ENCODE measurements at regions not wholly inside any gene's neighbourhood (a gene's known extent, or its start where the extent isn't known, plus 50 kb on each side); places are given as distances from the start of the nearest gene placed in this dataset.

DNA sequence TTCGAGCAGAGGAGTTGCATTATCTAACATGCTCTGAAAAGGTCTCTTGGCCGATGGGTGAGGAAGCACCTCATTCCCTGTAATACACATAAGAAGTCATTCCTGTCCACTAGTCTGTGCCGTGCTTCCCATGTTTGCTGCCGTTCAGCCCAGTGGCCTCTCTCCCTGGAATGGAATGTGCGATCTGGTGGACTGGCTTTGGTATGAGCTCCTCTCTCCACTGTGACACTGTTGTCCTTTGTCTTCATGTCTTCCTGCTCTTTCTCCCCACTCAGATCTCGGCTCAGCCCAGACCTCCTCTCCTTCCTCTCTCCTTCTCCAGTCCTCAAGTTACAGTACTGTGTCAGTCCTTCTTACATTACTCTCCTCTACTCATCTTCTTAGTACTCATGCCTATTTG is 192.8 kb upstream of the KLF6 start:
- TF ChIP-seq EZH2phosphoT487 (IDR thresholded peaks at IDR 0.05; ENCODE audit: insufficient read depth, low read depth) (no peak), EZH2 (IDR thresholded peaks at IDR 0.05; ENCODE audit: insufficient read depth, poor library complexity, severe bottlenecking) (no peak)
- Histone ChIP-seq H3K4me3 (no peak overlapping the region), H3F3A (ENCODE audit: insufficient read depth) (peaks cover 21% of the 10 kb centered on the region), H3K4me1 (ENCODE audit: insufficient read depth) (peaks cover 19% of the 10 kb centered on the region), H3K36me3 (ENCODE audit: low read depth) (no peaks in the 10 kb centered on the region), H3K9me2 (ENCODE audit: insufficient read depth) (no peaks in the 10 kb centered on the region), H3K27ac (no peak overlapping the region), H3K79me2 (ENCODE audit: insufficient read depth) (no peaks in the 10 kb centered on the region), H2AFZ (no peak overlapping the region), H4K20me1 (ENCODE audit: insufficient read depth) (no peaks in the 10 kb centered on the region), H3K4me2 (ENCODE audit: unreplicated experiment) (no peak overlapping the region), H3K9me3 (ENCODE audit: low read depth) (no peaks in the 10 kb centered on the region), H3K9ac (no peak overlapping the region), H3K27me3 (replicated peaks; ENCODE audit: insufficient read depth) (no peaks in the 10 kb centered on the region)
- WGBS, 2 experiments (ENCODE audit: low coverage in 1 of 2, low lambda C conversion rate in 2 of 2, missing lambda C conversion rate in 2 of 2): 87 to 89% methylated on average over 6 of the region's 6 CpGs
- no peak for DNase-seq
- in situ Hi-C loops (cut with MboI): no loop called here

DNA sequence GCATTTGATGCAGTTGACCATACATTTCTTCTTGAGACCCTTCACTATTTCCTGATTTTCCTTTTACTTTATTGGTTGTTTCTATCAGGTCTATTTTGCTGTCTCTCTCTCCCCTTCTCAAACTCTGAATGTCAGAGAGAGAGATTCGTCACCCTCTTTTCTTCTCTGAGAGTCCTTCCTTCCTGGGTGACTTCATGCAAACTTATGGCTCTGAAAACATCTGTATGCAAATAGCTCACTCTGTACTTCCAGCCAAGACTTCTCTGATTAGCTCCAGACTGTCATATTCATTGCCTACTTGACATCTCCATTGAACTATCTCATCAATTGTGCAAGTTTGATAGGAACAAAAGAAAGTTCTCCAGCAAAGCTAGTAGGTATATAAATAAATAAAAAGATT is 191.7 kb upstream of the KLF6 start:
- Histone ChIP-seq H3K4me2 (ENCODE audit: unreplicated experiment) (no peak overlapping the region), H3K9me3 (ENCODE audit: low read depth) (no peaks in the 10 kb centered on the region), H3K79me2 (ENCODE audit: insufficient read depth) (no peaks in the 10 kb centered on the region), H3K4me3 (no peak overlapping the region), H3K4me1 (ENCODE audit: insufficient read depth) (peaks cover 28% of the 10 kb centered on the region), H3F3A (ENCODE audit: insufficient read depth) (peaks cover 25% of the 10 kb centered on the region), H3K27me3 (replicated peaks; ENCODE audit: insufficient read depth) (no peaks in the 10 kb centered on the region), H4K20me1 (ENCODE audit: insufficient read depth) (no peaks in the 10 kb centered on the region), H3K27ac (no peak overlapping the region), H3K9ac (no peak overlapping the region), H3K36me3 (ENCODE audit: low read depth) (no peaks in the 10 kb centered on the region), H2AFZ (no peak overlapping the region), H3K9me2 (ENCODE audit: insufficient read depth) (no peaks in the 10 kb centered on the region)
- no peak for TF ChIP-seq EZH2 (IDR thresholded peaks at IDR 0.05; ENCODE audit: insufficient read depth, poor library complexity, severe bottlenecking)
- no peak for TF ChIP-seq EZH2phosphoT487 (IDR thresholded peaks at IDR 0.05; ENCODE audit: insufficient read depth, low read depth)
- no peak for DNase-seq
- in situ Hi-C loops (cut with MboI): no loop called here
- WGBS, 2 experiments (ENCODE audit: low coverage in 1 of 2, low lambda C conversion rate in 2 of 2, missing lambda C conversion rate in 2 of 2): 94 to 100% methylated on average over 1 of the region's 1 CpG

DNA sequence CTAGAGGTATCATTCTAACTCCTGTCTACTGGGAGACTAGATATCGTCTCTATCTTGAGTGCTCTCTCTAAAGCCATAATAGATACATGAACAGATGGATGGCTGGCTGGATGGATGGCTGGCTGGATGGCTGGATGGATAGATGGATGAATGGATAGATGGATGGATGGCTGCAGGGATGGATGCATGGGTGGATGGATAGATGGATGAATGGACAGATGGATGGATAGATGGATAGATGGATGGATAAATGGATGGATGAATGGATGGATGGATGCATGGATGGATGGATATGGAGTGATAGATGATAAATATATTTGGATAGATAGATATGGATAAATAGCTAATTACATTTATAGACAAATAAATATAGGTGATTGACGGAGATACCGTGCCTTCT is 191.2 kb upstream of the KLF6 start:
- Histone ChIP-seq H3K27ac (no peak overlapping the region), H3K4me2 (ENCODE audit: unreplicated experiment) (no peak overlapping the region), H3K9ac (no peak overlapping the region), H2AFZ (no peak overlapping the region), H3K79me2 (ENCODE audit: insufficient read depth) (no peaks in the 10 kb centered on the region), H3K4me1 (ENCODE audit: insufficient read depth) (peaks cover 28% of the 10 kb centered on the region), H3F3A (ENCODE audit: insufficient read depth) (peaks cover 25% of the 10 kb centered on the region), H3K4me3 (no peak overlapping the region), H4K20me1 (ENCODE audit: insufficient read depth) (no peaks in the 10 kb centered on the region), H3K9me2 (ENCODE audit: insufficient read depth) (no peaks in the 10 kb centered on the region), H3K9me3 (ENCODE audit: low read depth) (no peaks in the 10 kb centered on the region), H3K27me3 (replicated peaks; ENCODE audit: insufficient read depth) (no peaks in the 10 kb centered on the region), H3K36me3 (ENCODE audit: low read depth) (no peaks in the 10 kb centered on the region)
- WGBS, 2 experiments (ENCODE audit: low coverage in 1 of 2, low lambda C conversion rate in 2 of 2, missing lambda C conversion rate in 2 of 2): 71 to 78% methylated on average over 3 of the region's 3 CpGs
- DNase-seq: no peak
- no peak for TF ChIP-seq EZH2 (IDR thresholded peaks at IDR 0.05; ENCODE audit: insufficient read depth, poor library complexity, severe bottlenecking)
- TF ChIP-seq EZH2phosphoT487 (IDR thresholded peaks at IDR 0.05; ENCODE audit: insufficient read depth, low read depth): no peak
- in situ Hi-C loops (cut with MboI): no loop called here

DNA sequence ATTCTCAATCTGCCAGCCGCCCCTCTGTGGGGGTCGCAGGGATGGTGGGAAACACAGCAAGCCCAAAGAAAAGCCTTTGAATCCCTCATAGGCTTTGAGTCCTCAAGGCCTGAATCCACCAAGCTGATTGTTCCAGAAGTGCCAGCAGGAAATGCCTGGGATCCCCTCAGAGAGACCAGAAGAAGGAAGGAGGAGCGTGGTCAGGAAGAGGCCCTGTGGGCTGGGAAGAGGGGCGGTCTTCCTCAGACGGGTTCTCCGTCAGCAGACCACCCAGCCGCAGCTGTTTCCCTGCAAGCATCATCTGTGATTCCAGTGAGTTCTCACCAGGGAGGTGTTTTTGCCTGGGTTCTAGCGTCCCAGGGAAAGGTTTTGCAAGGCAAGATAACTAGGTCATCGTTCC is 190.0 kb upstream of the KLF6 start:
- Histone ChIP-seq H3K36me3 (ENCODE audit: low read depth) (no peaks in the 10 kb centered on the region), H3K27me3 (replicated peaks; ENCODE audit: insufficient read depth) (no peaks in the 10 kb centered on the region), H4K20me1 (ENCODE audit: insufficient read depth) (no peaks in the 10 kb centered on the region), H3K79me2 (ENCODE audit: insufficient read depth) (no peaks in the 10 kb centered on the region), H3K27ac (no peak overlapping the region), H3K9me2 (ENCODE audit: insufficient read depth) (no peaks in the 10 kb centered on the region), H3K4me3 (no peak overlapping the region), H2AFZ (no peak overlapping the region), H3K4me1 (ENCODE audit: insufficient read depth) (peaks cover 28% of the 10 kb centered on the region), H3K9me3 (ENCODE audit: low read depth) (no peaks in the 10 kb centered on the region), H3K4me2 (ENCODE audit: unreplicated experiment) (no peak overlapping the region), H3K9ac (no peak overlapping the region), H3F3A (ENCODE audit: insufficient read depth) (peaks cover 25% of the 10 kb centered on the region)
- DNase-seq: no peak
- 93 to 94% methylated on average over 9 of the region's 9 CpGs for WGBS, 2 experiments (ENCODE audit: low coverage in 1 of 2, low lambda C conversion rate in 2 of 2, missing lambda C conversion rate in 2 of 2)
- TF ChIP-seq EZH2 (IDR thresholded peaks at IDR 0.05; ENCODE audit: insufficient read depth, poor library complexity, severe bottlenecking) (no peak), EZH2phosphoT487 (IDR thresholded peaks at IDR 0.05; ENCODE audit: insufficient read depth, low read depth) (no peak)
- in situ Hi-C loops (cut with MboI): no loop called here
